ENCODE measurements at regions not wholly inside any gene's neighbourhood (a gene's known extent, or its start where the extent isn't known, plus 50 kb on each side); places are given as distances from the start of the nearest gene placed in this dataset.

- TF ChIP-seq REST (IDR thresholded peaks at IDR 0.05) (no peak), CTCF (IDR thresholded peaks at IDR 0.05; ENCODE audit: low read depth, low read length, missing input control) (no peak), RAD21 (IDR thresholded peaks at IDR 0.05) (no peak), YY1 (IDR thresholded peaks at IDR 0.05) (no peak), ZBTB33 (IDR thresholded peaks at IDR 0.05) (no peak), MAX (IDR thresholded peaks at IDR 0.05) (no peak), SP1 (IDR thresholded peaks at IDR 0.05) (no peak)
These were observed 580.9 kb downstream of the NYAP2 start for GRCh38 chr2:225980372-225980771.

Data from liver (tissue), 3 donors.